PC-9 (cell line): ENCODE measurements at regions not wholly inside any gene's neighbourhood (a gene's known extent, or its start where the extent isn't known, plus 50 kb on each side); places are given as distances from the start of the nearest gene placed in this dataset.

Experiments
- CTCF ChIP-seq: fragments of 200-600 bp; sonication (generic); conservative IDR thresholded peaks from 2 replicates; pipeline ENCODE4 v1.6.1; 2017; ENCODE audit warnings: mixed run types, antibody characterized with exemption, mild to moderate bottlenecking, moderate library complexity
- EZH2 ChIP-seq: fragments of 200-600 bp; sonication (generic); IDR thresholded peaks from 2 replicates; pipeline ENCODE4 v1.8.0; 2017; ENCODE audit warnings: antibody characterized with exemption, low read depth

GRCh38 chr9:13862654-13863053 lies 451.3 kb downstream of the NFIB start:
- TF ChIP-seq CTCF (no peak), EZH2 (no peak)
